Suprapubic skin (tissue), 4 donors: ENCODE measurements at regions not wholly inside any gene's neighbourhood (a gene's known extent, or its start where the extent isn't known, plus 50 kb on each side); places are given as distances from the start of the nearest gene placed in this dataset.

Experiments used
- CTCF ChIP-seq, 2 donors: fragments of 200-600 bp in 1 of 2; fragments of 450-650 bp in 1 of 2; sonication (generic) in 1 of 2; IDR thresholded peaks; one replicate each; pipeline ENCODE4 v1.5.1; 2016 to 2019; ENCODE audit warnings: antibody characterized with exemption in 2 of 2, mild to moderate bottlenecking in 1 of 2, moderate library complexity in 1 of 2
- POLR2A ChIP-seq, 2 donors: fragments of 450-650 bp; IDR thresholded peaks; one replicate each; pipeline ENCODE4 v1.6.1; 2017; ENCODE audit warnings: antibody characterized with exemption in 2 of 2, mild to moderate bottlenecking in 2 of 2, moderate library complexity in 2 of 2
- POLR2AphosphoS5 ChIP-seq, 3 donors: sonication (generic); formaldehyde crosslinking; IDR thresholded peaks; one replicate each; pipeline ENCODE4 v1.6.1; 2017; ENCODE audit warnings: antibody characterized with exemption in 3 of 3

GRCh38 chr5:98328015-98328414 lies 445.4 kb upstream of the RGMB start:
- no peak for TF ChIP-seq POLR2A (IDR thresholded peaks at IDR 0.05)
- TF ChIP-seq CTCF (IDR thresholded peaks at IDR 0.05): no peak
- TF ChIP-seq POLR2AphosphoS5 (IDR thresholded peaks at IDR 0.05): no peak
